Panc1 (cell line): ENCODE measurements at regions not wholly inside any gene's neighbourhood (a gene's known extent, or its start where the extent isn't known, plus 50 kb on each side); places are given as distances from the start of the nearest gene placed in this dataset.

Experiments
- ATAC-seq: fragments of 200-7000 bp; cut with Tn5 transposase; 2 replicates; pipeline ENCODE4 v1.9.1; 2020; ENCODE audit warnings: mild to moderate bottlenecking, moderate library complexity
- BruUV-seq: library from RNA; stranded (reverse); fragments of 400-500 nt; replicated peaks from 2 replicates; lab custom pipeline; 2021; lab: Mats Ljungman, UMichigan
- CTCF ChIA-PET: fragments of 300-600 bp; sonication (Branson Sonifier 250); formaldehyde crosslinking; loops from one replicate; lab custom pipeline; 2022; ENCODE audit warnings: antibody characterized with exemption; lab: Charles Lee
- POLR2A ChIA-PET: fragments of 300-600 bp; sonication (Branson Sonifier 250); formaldehyde crosslinking; loops from one replicate; lab custom pipeline; 2022; ENCODE audit warnings: antibody characterized with exemption; lab: Charles Lee
- DNase-seq: peaks from one replicate; pipeline ENCODE4 v3.0.0-alpha.2; 2010; ENCODE audit warnings: low read depth, low spot score
- H3K27ac ChIP-seq: 2 replicates; pipeline ENCODE4 v1.5.1; 2011; ENCODE audit warnings: mild to moderate bottlenecking, low read length, inconsistent platforms
- H3K27me3 ChIP-seq: fragments of 200-500 bp; sonication (Bioruptor generic); 2 replicates; pipeline ENCODE4 v1.6.0; 2014; ENCODE audit warnings: low read length, inconsistent platforms; ENCODE audit not compliant: control insufficient read depth, insufficient read depth
- H3K36me3 ChIP-seq: fragments of 200-500 bp; sonication (Bioruptor generic); 2 replicates; pipeline ENCODE4 v1.5.1; 2014; ENCODE audit warnings: inconsistent platforms, mild to moderate bottlenecking, low read length, moderate library complexity; ENCODE audit not compliant: control insufficient read depth, insufficient read depth
- H3K4me1 ChIP-seq: 2 replicates; pipeline ENCODE4 v1.5.1; 2011; ENCODE audit warnings: inconsistent platforms, mild to moderate bottlenecking, low read length, moderate library complexity; ENCODE audit not compliant: control insufficient read depth, insufficient read depth
- H3K4me3 ChIP-seq, 2 experiments: 2 replicates each; pipeline ENCODE4 v1.5.1; 2011 to 2012; ENCODE audit warnings: low read depth in 2 of 2, low read length in 2 of 2, mild to moderate bottlenecking in 2 of 2, inconsistent platforms in 1 of 2, moderate library complexity in 1 of 2
- H3K9me3 ChIP-seq: fragments of 200-500 bp; sonication (Bioruptor generic); 2 replicates; pipeline ENCODE4 v1.5.1; 2014; ENCODE audit warnings: low read depth, mild to moderate bottlenecking, inconsistent platforms, low read length, moderate library complexity; ENCODE audit not compliant: control insufficient read depth, insufficient read depth
- POLR2AphosphoS5 ChIP-seq: IDR thresholded peaks from 2 replicates; pipeline ENCODE4 v1.6.1; 2012; ENCODE audit warnings: mild to moderate bottlenecking, low read depth, low read length, moderate library complexity
- SIN3A ChIP-seq: IDR thresholded peaks from 2 replicates; pipeline ENCODE4 v1.6.1; 2012; ENCODE audit warnings: low read depth, mild to moderate bottlenecking, low read length, moderate library complexity, borderline replicate concordance; ENCODE audit not compliant: insufficient read depth
- TCF7L2 ChIP-seq: IDR thresholded peaks from 2 replicates; pipeline ENCODE4 v1.6.1; 2011; ENCODE audit warnings: mild to moderate bottlenecking, low read depth, low read length, inconsistent platforms
- in situ Hi-C: cut with HindIII; loops from 2 replicates; pipeline ENCODE4 v1.10.0; 2016; ENCODE audit warnings: low sequenced_read_pairs, low pct_unique_long_range_greater_than_20kb
- intact Hi-C: fragments of 100-400 bp; cut with micrococcal nuclease; formaldehyde crosslinking; loops from one replicate; pipeline ENCODE4 v1.10.0; 2022; ENCODE audit not compliant: unreplicated experiment
- TF ChIP-seq, protein P1 (sequence below): fragments of 450-650 bp; IDR thresholded peaks from 2 replicates; pipeline ENCODE4 v1.5.1; 2017; ENCODE audit warnings: mild to moderate bottlenecking
- TF ChIP-seq, protein P2 (sequence below), 2 experiments: IDR thresholded peaks; 2 replicates each; pipeline ENCODE4 v1.6.1; 2011 to 2012; ENCODE audit warnings: low read depth in 2 of 2, control low read depth in 1 of 2, low read length in 1 of 2, mild to moderate bottlenecking in 1 of 2, moderate library complexity in 1 of 2; ENCODE audit not compliant: insufficient read depth in 1 of 2

GRCh38 chr9:113781896-113782295, 94.2 kb upstream of the ZNF618 start:
- ATAC-seq (no peak), DNase-seq (no peak)
- TF ChIP-seq TCF7L2, result no peak
- no peak for TF ChIP-seq POLR2AphosphoS5
- TF ChIP-seq, protein P1, sequence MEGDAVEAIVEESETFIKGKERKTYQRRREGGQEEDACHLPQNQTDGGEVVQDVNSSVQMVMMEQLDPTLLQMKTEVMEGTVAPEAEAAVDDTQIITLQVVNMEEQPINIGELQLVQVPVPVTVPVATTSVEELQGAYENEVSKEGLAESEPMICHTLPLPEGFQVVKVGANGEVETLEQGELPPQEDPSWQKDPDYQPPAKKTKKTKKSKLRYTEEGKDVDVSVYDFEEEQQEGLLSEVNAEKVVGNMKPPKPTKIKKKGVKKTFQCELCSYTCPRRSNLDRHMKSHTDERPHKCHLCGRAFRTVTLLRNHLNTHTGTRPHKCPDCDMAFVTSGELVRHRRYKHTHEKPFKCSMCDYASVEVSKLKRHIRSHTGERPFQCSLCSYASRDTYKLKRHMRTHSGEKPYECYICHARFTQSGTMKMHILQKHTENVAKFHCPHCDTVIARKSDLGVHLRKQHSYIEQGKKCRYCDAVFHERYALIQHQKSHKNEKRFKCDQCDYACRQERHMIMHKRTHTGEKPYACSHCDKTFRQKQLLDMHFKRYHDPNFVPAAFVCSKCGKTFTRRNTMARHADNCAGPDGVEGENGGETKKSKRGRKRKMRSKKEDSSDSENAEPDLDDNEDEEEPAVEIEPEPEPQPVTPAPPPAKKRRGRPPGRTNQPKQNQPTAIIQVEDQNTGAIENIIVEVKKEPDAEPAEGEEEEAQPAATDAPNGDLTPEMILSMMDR, result no peak
- TF ChIP-seq SIN3A, result no peak
- no peaks in the 10 kb centered on the region for H3K27me3 ChIP-seq
- BruUV-seq, result no TSS peak
- POLR2A ChIA-PET, result no interaction called here
- H3K4me3 ChIP-seq, result no peak overlapping the region
- H3K4me1 ChIP-seq, result no peaks in the 10 kb centered on the region
- no peaks in the 10 kb centered on the region for H3K36me3 ChIP-seq
- CTCF ChIA-PET, result no interaction called here
- no peaks in the 10 kb centered on the region for H3K9me3 ChIP-seq
- no peak overlapping the region for H3K27ac ChIP-seq
- in situ Hi-C loops, result no loop called here
- intact Hi-C loops, result no loop called here

- TF ChIP-seq POLR2AphosphoS5 (no peak), TCF7L2 (no peak), SIN3A (no peak)
- TF ChIP-seq, protein P2, sequence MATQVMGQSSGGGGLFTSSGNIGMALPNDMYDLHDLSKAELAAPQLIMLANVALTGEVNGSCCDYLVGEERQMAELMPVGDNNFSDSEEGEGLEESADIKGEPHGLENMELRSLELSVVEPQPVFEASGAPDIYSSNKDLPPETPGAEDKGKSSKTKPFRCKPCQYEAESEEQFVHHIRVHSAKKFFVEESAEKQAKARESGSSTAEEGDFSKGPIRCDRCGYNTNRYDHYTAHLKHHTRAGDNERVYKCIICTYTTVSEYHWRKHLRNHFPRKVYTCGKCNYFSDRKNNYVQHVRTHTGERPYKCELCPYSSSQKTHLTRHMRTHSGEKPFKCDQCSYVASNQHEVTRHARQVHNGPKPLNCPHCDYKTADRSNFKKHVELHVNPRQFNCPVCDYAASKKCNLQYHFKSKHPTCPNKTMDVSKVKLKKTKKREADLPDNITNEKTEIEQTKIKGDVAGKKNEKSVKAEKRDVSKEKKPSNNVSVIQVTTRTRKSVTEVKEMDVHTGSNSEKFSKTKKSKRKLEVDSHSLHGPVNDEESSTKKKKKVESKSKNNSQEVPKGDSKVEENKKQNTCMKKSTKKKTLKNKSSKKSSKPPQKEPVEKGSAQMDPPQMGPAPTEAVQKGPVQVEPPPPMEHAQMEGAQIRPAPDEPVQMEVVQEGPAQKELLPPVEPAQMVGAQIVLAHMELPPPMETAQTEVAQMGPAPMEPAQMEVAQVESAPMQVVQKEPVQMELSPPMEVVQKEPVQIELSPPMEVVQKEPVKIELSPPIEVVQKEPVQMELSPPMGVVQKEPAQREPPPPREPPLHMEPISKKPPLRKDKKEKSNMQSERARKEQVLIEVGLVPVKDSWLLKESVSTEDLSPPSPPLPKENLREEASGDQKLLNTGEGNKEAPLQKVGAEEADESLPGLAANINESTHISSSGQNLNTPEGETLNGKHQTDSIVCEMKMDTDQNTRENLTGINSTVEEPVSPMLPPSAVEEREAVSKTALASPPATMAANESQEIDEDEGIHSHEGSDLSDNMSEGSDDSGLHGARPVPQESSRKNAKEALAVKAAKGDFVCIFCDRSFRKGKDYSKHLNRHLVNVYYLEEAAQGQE (IDR thresholded peaks at IDR 0.05; ENCODE audit: insufficient read depth in 1 of 2, low read depth in 2 of 2, low read length in 1 of 2), result no peak
- TF ChIP-seq, protein P1, result no peak
- in situ Hi-C loops (no loop called here), intact Hi-C loops (no loop called here)
- Histone ChIP-seq H3K27ac (no peak overlapping the region), H3K4me3 (no peak overlapping the region), H3K27me3 (no peaks in the 10 kb centered on the region; the same call in 1 of the 2 replicates), H3K9me3 (no peaks in the 10 kb centered on the region), H3K36me3 (no peaks in the 10 kb centered on the region), H3K4me1 (no peaks in the 10 kb centered on the region)
- no TSS peak for BruUV-seq
- ChIA-PET POLR2A (no interaction called here), CTCF (no interaction called here)
- DNase-seq (no peak), ATAC-seq (no peak)
Measured at GRCh38 chr9:113783475-113783874, 92.6 kb upstream of the ZNF618 start.
